GM19025 (cell line): ENCODE measurements at regions not wholly inside any gene's neighbourhood (a gene's known extent, or its start where the extent isn't known, plus 50 kb on each side); places are given as distances from the start of the nearest gene placed in this dataset.
"Not testable (repeated sequence)": the region's sequence is repeated elsewhere in the genome, so short reads cannot be mapped to it uniquely, and the experiment has no call there.

Experiments used
- ATAC-seq: cut with Tn5 transposase; IDR thresholded peaks from one replicate; pipeline ENCODE4 v1.9.1; 2021; ENCODE audit warnings: mild to moderate bottlenecking, low read depth, moderate library complexity; ENCODE audit not compliant: unreplicated experiment

GRCh38 chr7:112540839-112541577 is 60.2 kb downstream of the LSMEM1 start:
- no peak for ATAC-seq

- no peak for ATAC-seq
Measured at GRCh38 chr7:112546723-112547513, 66.1 kb downstream of the LSMEM1 start.

GRCh38 chr7:112547916-112548315 is 67.1 kb downstream of the LSMEM1 start:
- ATAC-seq, result no peak

GRCh38 chr7:112550468-112551060 is 69.8 kb downstream of the LSMEM1 start:
- no peak for ATAC-seq

- ATAC-seq, result not testable (repeated sequence)
Measured at GRCh38 chr7:112551521-112551920, 70.7 kb downstream of the LSMEM1 start.

- no peak for ATAC-seq
Measured at GRCh38 chr7:112554591-112554990, 73.8 kb downstream of the LSMEM1 start.

GRCh38 chr7:112556633-112557032 is 75.8 kb downstream of the LSMEM1 start:
- peak; percentile 77 for ATAC-seq

GRCh38 chr7:112566442-112567324 is 85.9 kb downstream of the LSMEM1 start:
- ATAC-seq, result no peak

- no peak for ATAC-seq
Measured at GRCh38 chr7:112567388-112567787, 86.6 kb downstream of the LSMEM1 start.

GRCh38 chr7:112571852-112572607 is 91.2 kb downstream of the LSMEM1 start:
- no peak for ATAC-seq

- ATAC-seq, result no peak
Measured at GRCh38 chr7:112572669-112573301, 92.0 kb downstream of the LSMEM1 start.

- no peak for ATAC-seq
Measured at GRCh38 chr7:112573302-112574039, 92.7 kb downstream of the LSMEM1 start.

GRCh38 chr7:112575864-112576263 is 95.1 kb downstream of the LSMEM1 start:
- ATAC-seq, result no peak

- ATAC-seq, result no peak
Measured at GRCh38 chr7:112579388-112579787, 98.6 kb downstream of the LSMEM1 start.

GRCh38 chr7:112580717-112581435 is 100.1 kb downstream of the LSMEM1 start:
- no peak for ATAC-seq

GRCh38 chr7:112581529-112581928 is 100.7 kb downstream of the LSMEM1 start:
- ATAC-seq, result no peak

GRCh38 chr7:112584290-112584689 is 103.5 kb downstream of the LSMEM1 start:
- ATAC-seq, result no peak

- ATAC-seq, result no peak
Measured at GRCh38 chr7:112587504-112587903, 106.7 kb downstream of the LSMEM1 start.
